SK-N-SH (cell line): ENCODE measurements at regions not wholly inside any gene's neighbourhood (a gene's known extent, or its start where the extent isn't known, plus 50 kb on each side); places are given as distances from the start of the nearest gene placed in this dataset.

Experiments used
- CTCF ChIA-PET: fragments of 300-600, 350-600 bp; formaldehyde crosslinking; extraction: SDS; loops from one replicate; lab custom pipeline; 2021; lab: Yijun Ruan, JAX
- POLR2A ChIA-PET: fragments of 350-600 bp; sonication (Branson Sonifier 250); formaldehyde crosslinking; extraction: SDS; loops from one replicate; lab custom pipeline; 2020; ENCODE audit warnings: antibody characterized with exemption, inconsistent platforms; lab: Yijun Ruan, JAX
- DNase-seq: peaks from one replicate; pipeline ENCODE4 v3.0.0; 2012
- H2AFZ ChIP-seq: fragments of 200-600 bp; sonication (generic); 2 replicates; pipeline ENCODE4 v1.8.1; 2016; ENCODE audit warnings: antibody characterized with exemption, mild to moderate bottlenecking, low read depth
- H3F3A ChIP-seq: fragments of 200-600 bp; sonication (generic); replicated peaks from 2 replicates; pipeline ENCODE3; 2016; ENCODE audit warnings: antibody characterized with exemption, mild to moderate bottlenecking; ENCODE audit not compliant: insufficient read depth
- H3K27ac ChIP-seq, 2 experiments: fragments of 200-500 bp in 1 of 2; fragments of 200-600 bp in 1 of 2; sonication (Bioruptor generic) in 1 of 2; sonication (generic), shearing (Covaris generic) in 1 of 2; 2 replicates each; pipeline versions ENCODE4 v1.5.1 to v1.6.1; 2014 to 2016; ENCODE audit warnings: low read depth in 2 of 2, inconsistent platforms in 1 of 2, low read length in 1 of 2, mild to moderate bottlenecking in 1 of 2, mixed read lengths in 1 of 2
- H3K27me3 ChIP-seq: fragments of 200-600 bp; sonication (generic), shearing (Covaris generic); 2 replicates; pipeline ENCODE4 v1.6.1; 2016; ENCODE audit warnings: mixed run types; ENCODE audit not compliant: insufficient read depth
- H3K36me3 ChIP-seq, 2 experiments: fragments of 200-500 bp in 1 of 2; fragments of 200-600 bp in 1 of 2; sonication (Bioruptor generic) in 1 of 2; sonication (generic) in 1 of 2; replicated peaks in 1 of 2; 2 replicates each; pipeline versions ENCODE3 to v1.5.1; 2014 to 2016; ENCODE audit warnings: low read length in 1 of 2, mild to moderate bottlenecking in 1 of 2; ENCODE audit not compliant: insufficient read depth in 2 of 2, control insufficient read depth in 1 of 2
- H3K4me1 ChIP-seq, 2 experiments: fragments of 200-500 bp in 1 of 2; fragments of 200-600 bp in 1 of 2; sonication (Bioruptor generic) in 1 of 2; sonication (generic), shearing (Covaris generic) in 1 of 2; 2 replicates each; pipeline versions ENCODE4 v1.5.1 to v1.6.1; 2014 to 2016; ENCODE audit warnings: low read depth in 1 of 2, low read length in 1 of 2, mixed run types in 1 of 2; ENCODE audit not compliant: insufficient read depth in 2 of 2, control insufficient read depth in 1 of 2
- H3K4me2 ChIP-seq: fragments of 200-600 bp; sonication (generic), shearing (Covaris generic); 2 replicates; pipeline ENCODE4 v1.6.1; 2017; ENCODE audit warnings: mixed run types
- H3K4me3 ChIP-seq, 2 experiments: fragments of 200-500 bp in 1 of 2; fragments of 200-600 bp in 1 of 2; sonication (Bioruptor generic) in 1 of 2; sonication (generic), shearing (Covaris generic) in 1 of 2; 2 replicates each; pipeline versions ENCODE4 v1.5.1 to v1.8.1; 2014 to 2016; ENCODE audit warnings: low read depth in 2 of 2, inconsistent platforms in 1 of 2, low read length in 1 of 2, mild to moderate bottlenecking in 1 of 2, mixed read lengths in 1 of 2, moderate library complexity in 1 of 2
- H3K79me2 ChIP-seq: fragments of 200-600 bp; sonication (generic); 2 replicates; pipeline ENCODE4 v1.8.1; 2017; ENCODE audit warnings: mild to moderate bottlenecking; ENCODE audit not compliant: insufficient read depth
- H3K9ac ChIP-seq: fragments of 200-600 bp; sonication (generic); 2 replicates; pipeline ENCODE4 v1.6.1; 2017; ENCODE audit warnings: mixed run types
- H3K9me2 ChIP-seq: fragments of 200-600 bp; sonication (generic); 2 replicates; pipeline ENCODE4 v1.6.1; 2017; ENCODE audit warnings: mixed run types
- H3K9me3 ChIP-seq: fragments of 200-600 bp; sonication (generic); 2 replicates; pipeline ENCODE4 v1.6.1; 2017; ENCODE audit warnings: mixed run types, mild to moderate bottlenecking, moderate library complexity
- H4K20me1 ChIP-seq: fragments of 200-600 bp; sonication (generic); 2 replicates; pipeline ENCODE4 v1.6.1; 2017; ENCODE audit warnings: mild to moderate bottlenecking, mixed run types; ENCODE audit not compliant: insufficient read depth
- CTCF ChIP-seq: fragments of 200-600 bp; sonication (generic); IDR thresholded peaks from 2 replicates; pipeline ENCODE4 v1.6.1; 2017; ENCODE audit warnings: antibody characterized with exemption, mild to moderate bottlenecking, moderate library complexity
- ELF1 ChIP-seq: IDR thresholded peaks from 2 replicates; pipeline ENCODE4 v1.4.0; 2012
- FOSL2 ChIP-seq: IDR thresholded peaks from 2 replicates; pipeline ENCODE4 v1.4.0; 2012; ENCODE audit warnings: low read depth, mild to moderate bottlenecking, moderate library complexity, borderline replicate concordance
- FOXJ3 ChIP-seq: sonication (generic); formaldehyde crosslinking; IDR thresholded peaks from 2 replicates; pipeline ENCODE4 v1.5.1; 2020; ENCODE audit warnings: mild to moderate bottlenecking, missing genetic modification reagents
- FOXM1 ChIP-seq: IDR thresholded peaks from 2 replicates; pipeline ENCODE4 v1.4.0; 2012; ENCODE audit warnings: low read depth, mild to moderate bottlenecking
- GATA2 ChIP-seq: sonication (generic); formaldehyde crosslinking; IDR thresholded peaks from 2 replicates; pipeline ENCODE4 v1.5.0; 2020; ENCODE audit warnings: mild to moderate bottlenecking, missing genetic modification reagents
- JUND ChIP-seq: IDR thresholded peaks from 2 replicates; pipeline ENCODE4 v1.4.0; 2012
- MEF2A ChIP-seq: IDR thresholded peaks from 2 replicates; pipeline ENCODE4 v1.4.0; 2012; ENCODE audit warnings: low read depth, borderline replicate concordance
- NFIC ChIP-seq: IDR thresholded peaks from 2 replicates; pipeline ENCODE4 v1.4.0; 2012; ENCODE audit warnings: borderline replicate concordance
- PBX3 ChIP-seq: IDR thresholded peaks from 2 replicates; pipeline ENCODE4; 2012
- POLR2AphosphoS5 ChIP-seq: IDR thresholded peaks from 2 replicates; pipeline ENCODE4 v1.6.1; 2012; ENCODE audit warnings: low read depth, low read length
- RAD21 ChIP-seq: IDR thresholded peaks from 2 replicates; pipeline ENCODE4 v1.6.1; 2012; ENCODE audit warnings: mild to moderate bottlenecking, low read length
- REST ChIP-seq: IDR thresholded peaks from 2 replicates; pipeline ENCODE4 v1.6.1; 2012; ENCODE audit warnings: mild to moderate bottlenecking, low read depth, low read length, moderate library complexity
- RXRA ChIP-seq: IDR thresholded peaks from 2 replicates; pipeline ENCODE4 v1.4.0; 2012; ENCODE audit warnings: low read depth, mild to moderate bottlenecking, borderline replicate concordance
- SIN3A ChIP-seq: IDR thresholded peaks from 2 replicates; pipeline ENCODE4 v1.6.1; 2012; ENCODE audit warnings: low read depth, mild to moderate bottlenecking, low read length, moderate library complexity, borderline replicate concordance
- SMC3 ChIP-seq: IDR thresholded peaks from 2 replicates; pipeline ENCODE4 v1.6.1; 2012; ENCODE audit warnings: low read depth, low read length, improper control_type of control experiment
- TCF12 ChIP-seq: IDR thresholded peaks from 2 replicates; pipeline ENCODE4 v1.4.0; 2012
- TEAD4 ChIP-seq: IDR thresholded peaks from 2 replicates; pipeline ENCODE4 v1.4.0; 2012; ENCODE audit warnings: mild to moderate bottlenecking, borderline replicate concordance; ENCODE audit not compliant: insufficient read depth
- WGBS: methylation state at CpG from one replicate; pipeline ENCODE4 v1.1.6; 2017; ENCODE audit warnings: low lambda C conversion rate; 5-methylcytosine and 5-hydroxymethylcytosine counted together

- Histone ChIP-seq H3K36me3 (no peaks in the 10 kb centered on the region), H4K20me1 (no peaks in the 10 kb centered on the region), H3K9me3 (no peaks in the 10 kb centered on the region), H3K9me2 (no peaks in the 10 kb centered on the region), H3K27me3 (no peaks in the 10 kb centered on the region), H3K4me2 (no peak overlapping the region), H2AFZ (no peak overlapping the region), H3K9ac (no peak overlapping the region), H3F3A (no peaks in the 10 kb centered on the region), H3K79me2 (no peaks in the 10 kb centered on the region), H3K4me3 (no peak overlapping the region), H3K27ac (no peak overlapping the region), H3K4me1 (no peaks in the 10 kb centered on the region)
- POLR2A ChIA-PET: no interaction called here
- WGBS: 30% methylated on average over 6 of the region's 6 CpGs
- TF ChIP-seq PBX3 (no peak), TEAD4 (no peak), RXRA (no peak), MEF2A (no peak), NFIC (no peak), FOXM1 (no peak), ELF1 (no peak), FOSL2 (no peak), FOXJ3 (CRISPR knock-in tag) (no peak), SIN3A (no peak), JUND (no peak), POLR2AphosphoS5 (no peak), SMC3 (no peak), REST (no peak), RAD21 (no peak), GATA2 (CRISPR knock-in tag) (no peak)
- no peak for DNase-seq
- CTCF ChIA-PET: no interaction called here
These were observed 577.7 kb upstream of the NOVA1 start for GRCh38 chr14:27175489-27175888.

- Histone ChIP-seq H3K36me3 (no peaks in the 10 kb centered on the region), H3K4me3 (no peak overlapping the region), H2AFZ (no peak overlapping the region), H3K27ac (no peak overlapping the region), H3K27me3 (no peaks in the 10 kb centered on the region), H4K20me1 (no peaks in the 10 kb centered on the region), H3K9ac (no peak overlapping the region), H3K9me2 (no peaks in the 10 kb centered on the region), H3K9me3 (no peaks in the 10 kb centered on the region), H3K4me2 (no peak overlapping the region), H3K79me2 (no peaks in the 10 kb centered on the region), H3F3A (no peaks in the 10 kb centered on the region), H3K4me1 (no peaks in the 10 kb centered on the region; a peak in 1 of 4 replicates)
- POLR2A ChIA-PET: no interaction called here
- CTCF ChIA-PET: no interaction called here
- WGBS: 37% methylated on average over 5 of the region's 5 CpGs
- TF ChIP-seq GATA2 (CRISPR knock-in tag): no peak
- no peak for TF ChIP-seq TCF12
- no peak for TF ChIP-seq TEAD4
- no peak for TF ChIP-seq CTCF
- peak; percentile 1 for DNase-seq
These were observed 583.5 kb upstream of the NOVA1 start for GRCh38 chr14:27181333-27181732.
